HG03520 (cell line): ENCODE measurements at regions not wholly inside any gene's neighbourhood (a gene's known extent, or its start where the extent isn't known, plus 50 kb on each side); places are given as distances from the start of the nearest gene placed in this dataset.

Experiments used
- ATAC-seq: cut with Tn5 transposase; IDR thresholded peaks from one replicate; pipeline ENCODE4 v1.9.1; 2021; ENCODE audit warnings: mild to moderate bottlenecking, moderate library complexity; ENCODE audit not compliant: unreplicated experiment

- ATAC-seq = no peak
These were observed 65.1 kb downstream of the PFDN4 start for GRCh38 chr20:54272901-54273488.

- ATAC-seq = no peak
These were observed 67.6 kb downstream of the PFDN4 start for GRCh38 chr20:54275359-54276111.

- no peak for ATAC-seq
These were observed 68.8 kb downstream of the PFDN4 start for GRCh38 chr20:54276577-54277169.

DNA sequence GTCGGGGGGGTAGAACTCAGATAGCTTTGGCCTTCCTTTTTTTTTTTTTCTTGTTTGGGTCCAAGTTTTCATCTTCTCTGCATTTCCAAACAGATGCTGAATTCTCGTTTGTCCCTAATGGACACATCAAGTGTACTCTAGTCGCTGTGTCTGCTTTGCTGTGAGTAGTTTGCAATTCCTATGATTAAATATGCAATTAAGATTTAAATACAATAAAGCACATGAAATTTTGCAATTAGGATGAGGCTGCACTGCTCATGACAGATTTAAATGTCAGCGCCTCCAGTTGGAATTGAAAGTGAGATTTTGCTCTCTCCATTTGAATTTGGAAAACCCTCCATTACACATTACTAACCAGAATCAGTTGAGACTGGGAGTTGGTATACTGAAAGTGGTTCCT, 70.4 kb downstream of the PFDN4 start:
- no peak for ATAC-seq

- no peak for ATAC-seq
These were observed 74.7 kb downstream of the PFDN4 start for GRCh38 chr20:54282625-54283024.

DNA sequence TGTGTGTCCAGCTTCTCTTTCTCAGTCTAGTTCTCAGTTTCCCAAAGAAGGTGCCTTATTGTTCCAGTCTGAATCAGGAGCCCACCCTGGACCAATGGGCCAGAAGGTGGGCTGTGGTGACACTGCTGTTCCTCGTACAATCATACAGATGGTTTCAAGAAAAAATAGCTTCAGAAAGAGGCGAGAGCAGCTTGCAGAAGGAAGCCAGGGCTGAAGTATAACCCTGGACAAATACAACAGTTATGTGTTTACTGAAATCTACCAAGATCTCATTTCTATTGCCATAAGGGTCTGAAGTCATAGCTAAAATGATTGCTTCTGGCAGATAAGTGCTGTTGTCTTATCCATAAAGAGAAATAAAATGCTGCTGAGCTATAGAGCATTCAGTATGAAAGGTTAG, 75.4 kb downstream of the PFDN4 start:
- no peak for ATAC-seq

DNA sequence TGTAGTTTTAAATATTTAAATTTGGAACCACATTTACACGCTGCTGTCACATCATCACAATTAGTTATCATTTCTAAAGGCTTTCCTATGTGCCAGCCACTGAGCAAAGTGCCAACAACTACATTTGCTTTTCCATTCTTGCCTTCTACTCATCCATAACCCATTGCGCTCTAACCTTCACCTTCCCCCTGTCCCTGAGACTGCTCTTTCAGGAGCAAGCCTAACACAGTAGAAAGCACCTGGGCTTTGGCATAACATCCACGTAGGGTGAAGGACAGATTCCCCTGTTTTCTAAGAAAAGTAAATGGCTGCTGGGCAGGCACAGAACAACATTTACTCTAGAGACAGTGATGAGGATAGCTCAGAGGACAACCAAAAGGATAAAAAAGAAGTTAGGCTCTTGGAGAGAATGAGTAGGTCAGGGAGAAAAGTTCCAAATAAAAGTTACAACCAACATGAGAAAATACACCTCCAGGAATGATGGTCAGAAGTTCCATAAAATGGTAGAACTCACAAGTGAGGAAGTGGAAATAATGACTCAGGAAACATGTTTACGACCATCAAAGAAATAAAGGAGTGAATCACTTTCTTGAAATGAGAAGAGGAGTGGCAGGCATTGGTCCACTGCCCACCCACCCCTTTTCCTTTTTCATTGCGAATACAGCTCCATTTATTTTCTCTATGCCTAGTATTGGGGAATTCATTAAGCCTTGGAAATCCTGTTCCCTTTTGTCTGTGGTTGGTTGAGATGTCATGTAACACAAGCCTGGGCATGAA, 77.2 kb downstream of the PFDN4 start:
- ATAC-seq = no peak

DNA sequence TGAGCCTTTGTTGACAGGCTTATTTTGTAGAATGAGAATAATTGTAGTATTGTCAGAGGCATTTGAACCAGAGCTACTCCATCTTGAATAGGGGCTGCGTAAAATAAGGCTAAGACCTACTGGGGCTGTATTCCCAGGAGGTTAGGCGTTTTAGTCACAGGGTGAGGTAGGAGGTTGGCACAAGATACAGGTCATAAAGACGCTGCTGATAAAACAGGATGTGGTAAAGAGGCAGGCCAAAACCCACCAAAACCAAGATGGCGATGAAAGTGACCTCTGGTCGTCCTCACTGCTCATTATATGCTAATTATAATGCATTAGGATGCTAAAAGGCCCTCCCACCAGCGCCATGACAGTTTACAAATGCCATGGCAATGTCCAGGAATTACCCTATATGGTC, 82.7 kb downstream of the PFDN4 start:
- no peak for ATAC-seq

DNA sequence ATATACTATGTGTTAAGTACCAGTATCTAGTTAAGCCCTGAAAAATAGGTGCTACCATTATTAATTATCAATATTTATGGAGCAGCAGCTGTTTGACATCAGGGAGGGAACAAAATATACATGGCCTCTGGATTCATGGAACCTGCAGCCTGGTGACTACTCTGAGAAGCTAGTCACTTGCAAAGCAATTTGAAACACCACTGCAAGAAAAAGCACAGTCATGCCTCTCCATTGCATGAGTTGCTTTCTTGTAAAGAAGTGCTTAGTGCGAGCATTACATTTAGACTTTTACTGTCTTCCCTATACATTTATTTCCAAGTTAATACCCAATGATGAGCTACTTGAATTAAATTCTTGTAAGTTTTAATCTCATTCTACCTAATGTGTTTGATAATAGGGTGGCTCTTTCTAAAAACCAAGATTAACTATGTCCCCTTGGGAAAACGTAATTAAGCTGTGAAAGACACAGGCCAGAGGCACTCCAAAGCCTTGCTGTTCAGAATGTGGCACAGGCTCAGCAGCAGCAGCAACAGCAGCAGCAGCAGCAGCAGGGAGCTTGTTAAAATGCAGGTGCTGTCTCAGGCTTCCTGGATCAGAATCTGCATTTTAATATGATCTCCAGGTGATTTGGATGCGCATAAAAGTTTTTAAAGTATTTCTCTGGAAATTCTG, 83.6 kb downstream of the PFDN4 start:
- no peak for ATAC-seq

GRCh38 chr20:54292185-54292584, 84.3 kb downstream of the PFDN4 start:
- no peak for ATAC-seq

DNA sequence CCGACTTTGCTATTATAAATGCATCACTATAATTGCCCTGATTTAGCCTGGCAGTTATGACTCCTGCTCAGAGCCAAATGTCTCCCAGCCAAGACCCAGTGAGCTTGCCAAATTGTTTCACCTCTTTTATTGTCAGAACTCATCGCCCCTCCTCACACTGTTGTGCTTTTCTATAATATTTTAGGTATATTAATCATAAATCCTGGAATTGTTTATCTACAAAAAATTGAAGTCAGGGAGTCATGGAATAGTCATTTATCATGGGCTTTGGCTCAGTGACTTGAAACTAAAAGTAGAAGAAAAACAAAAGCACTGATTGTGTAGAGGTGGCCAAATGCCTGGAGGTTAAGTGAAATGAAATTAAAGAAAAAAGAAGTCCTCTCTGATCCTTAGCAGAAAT, 85.6 kb downstream of the PFDN4 start:
- no peak for ATAC-seq

- ATAC-seq = no peak
These were observed 86.2 kb downstream of the PFDN4 start for GRCh38 chr20:54294094-54294493.

DNA sequence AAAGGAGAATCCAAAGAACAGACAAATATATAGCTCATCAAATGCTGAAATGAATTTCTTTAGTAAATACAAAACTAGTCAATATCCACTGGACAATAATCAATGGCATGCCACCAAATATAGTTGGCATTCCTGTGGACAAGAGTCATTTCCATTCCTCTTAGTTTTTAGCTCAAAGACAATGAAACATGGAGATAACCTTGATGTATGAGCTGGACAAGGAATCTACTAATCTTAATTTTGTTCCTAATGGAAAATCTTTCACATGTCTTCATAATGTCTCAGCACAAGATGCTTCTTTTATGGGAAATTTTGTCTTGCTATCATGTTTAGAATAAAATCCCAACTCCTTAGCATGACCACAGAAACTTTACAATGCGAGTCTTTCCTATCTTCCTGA, 87.8 kb downstream of the PFDN4 start:
- no peak for ATAC-seq

GRCh38 chr20:54305421-54305820, 97.5 kb downstream of the PFDN4 start:
- no peak for ATAC-seq

DNA sequence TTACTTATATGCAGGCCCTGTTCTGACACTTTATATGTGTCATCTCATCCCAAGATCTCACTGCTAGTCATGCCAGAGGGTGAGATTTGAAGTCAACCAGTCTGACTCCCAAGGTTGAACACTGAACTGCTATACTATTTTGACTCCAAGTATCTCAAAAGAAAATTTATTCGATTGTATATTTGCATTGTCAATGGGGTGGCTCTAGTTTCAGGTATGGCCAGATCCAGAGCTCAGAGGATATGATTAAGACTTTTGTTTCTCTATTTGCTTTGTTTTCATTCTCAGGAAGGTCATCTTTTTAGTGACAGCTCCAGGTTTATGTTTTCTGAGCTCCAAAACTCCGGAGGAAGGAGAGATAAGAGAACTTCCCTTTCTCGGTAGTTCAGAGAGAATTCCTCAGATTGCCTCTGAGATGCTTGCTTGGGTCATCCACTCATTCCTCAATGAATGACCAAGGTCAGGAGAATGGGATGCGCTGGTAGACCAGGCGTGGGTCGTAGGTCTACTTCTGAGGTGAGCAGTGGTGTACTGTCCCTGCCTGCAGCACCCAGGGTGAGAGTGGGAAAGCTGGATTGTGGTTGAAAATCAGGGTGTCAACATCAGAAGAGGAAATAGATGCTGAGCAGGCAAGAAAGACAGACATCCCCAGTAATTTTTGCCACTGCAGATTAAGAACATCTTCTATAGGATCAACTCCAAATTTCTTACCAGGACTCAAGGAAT, 99.3 kb downstream of the PFDN4 start:
- ATAC-seq = no peak

DNA sequence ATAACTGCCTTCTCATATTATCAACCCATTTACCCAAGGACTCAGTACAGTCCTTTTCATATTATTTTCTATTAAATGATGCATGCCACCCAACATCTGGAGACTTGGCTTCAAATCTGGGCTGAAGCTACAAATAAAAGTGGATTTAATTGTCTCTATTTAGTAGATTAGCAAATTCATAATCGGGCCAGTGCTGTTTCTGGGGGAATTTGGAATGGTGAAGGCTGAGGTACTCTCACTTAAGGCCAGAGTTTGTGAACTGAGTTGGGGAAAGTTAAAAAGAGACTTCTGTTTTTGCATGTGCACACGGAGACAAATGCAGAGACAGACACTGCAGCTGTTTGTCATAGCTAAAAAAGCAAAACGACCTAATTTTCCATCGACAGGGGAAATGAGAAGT, 100.9 kb downstream of the PFDN4 start:
- no peak for ATAC-seq

DNA sequence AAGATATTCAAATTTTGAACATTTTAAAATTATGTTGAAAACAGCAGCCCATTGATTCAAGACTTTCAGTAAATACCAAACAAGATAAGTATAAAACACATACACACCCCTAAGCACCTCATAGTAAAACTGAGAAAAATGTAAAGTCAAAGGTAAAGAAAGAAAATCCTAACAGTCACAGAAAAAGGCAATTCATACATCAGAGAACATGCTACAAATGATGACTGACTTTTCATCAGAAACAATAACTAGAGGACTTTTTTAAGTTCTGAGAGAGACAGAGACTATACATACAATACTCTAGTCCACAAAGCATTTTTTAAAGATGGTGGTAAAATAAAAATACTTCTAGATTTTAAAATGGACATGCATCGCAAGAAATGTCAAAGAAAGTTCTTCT, 111.0 kb downstream of the PFDN4 start:
- no peak for ATAC-seq

DNA sequence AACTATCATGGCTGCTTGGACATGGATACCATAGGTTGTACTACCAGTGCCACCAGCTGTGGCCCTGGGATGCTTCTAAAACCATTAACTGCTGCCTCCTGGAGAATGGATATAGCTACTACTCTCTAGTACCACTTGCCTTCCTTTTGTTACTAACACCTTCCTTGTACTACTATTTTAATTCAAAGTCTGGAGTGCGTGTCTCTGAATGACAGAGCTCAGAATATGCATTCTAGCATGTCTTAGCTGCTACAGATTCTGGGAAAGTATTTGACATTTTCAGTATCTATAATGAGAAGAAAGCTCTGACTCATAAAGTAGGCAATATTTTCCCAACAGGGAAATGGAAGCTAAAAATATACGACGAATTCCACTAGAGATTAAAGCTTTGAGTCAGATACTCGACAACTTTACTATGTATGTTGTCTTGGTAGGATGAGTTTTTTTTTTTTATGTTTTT, 112.3 kb downstream of the PFDN4 start:
- ATAC-seq = no peak

DNA sequence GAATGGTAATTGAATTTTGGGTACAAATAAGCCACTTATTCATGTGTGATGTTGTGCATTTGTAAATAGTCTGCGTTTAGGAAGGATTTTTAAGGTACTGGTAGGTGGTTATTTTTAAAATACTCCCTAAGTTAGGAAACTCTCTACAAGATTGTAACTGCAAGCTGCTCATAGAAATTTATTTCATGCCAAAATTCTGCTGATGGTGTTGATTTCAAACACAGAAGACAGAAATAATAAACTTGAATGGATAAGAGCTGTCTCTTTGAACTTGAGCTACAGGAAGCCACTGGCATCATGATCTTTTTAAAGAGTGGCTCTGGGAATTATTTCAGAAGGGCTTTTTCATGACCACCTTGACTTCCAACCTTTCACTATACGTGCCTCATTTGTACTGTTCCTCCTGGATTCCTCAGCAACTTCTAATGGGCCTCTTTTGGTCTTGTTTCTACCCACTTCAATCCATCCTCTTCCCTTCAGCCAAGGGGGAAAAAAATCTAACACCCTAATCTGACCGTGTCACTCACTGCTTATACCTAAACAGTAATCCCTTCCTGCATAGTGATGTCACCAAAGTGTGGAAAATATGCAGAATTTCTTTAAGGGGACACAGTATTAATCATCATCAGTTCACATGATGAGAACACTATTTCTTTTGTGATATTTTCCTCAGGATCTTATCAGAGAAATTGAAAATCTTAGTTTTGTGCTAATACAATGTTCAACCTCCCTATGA, 113.6 kb downstream of the PFDN4 start:
- ATAC-seq = no peak
